HCT116 (cell line): ENCODE measurements at regions not wholly inside any gene's neighbourhood (a gene's known extent, or its start where the extent isn't known, plus 50 kb on each side); places are given as distances from the start of the nearest gene placed in this dataset.

Experiments used
- CBX3 ChIP-seq: IDR thresholded peaks from 2 replicates; pipeline ENCODE4 v1.6.1; 2012; ENCODE audit warnings: low read depth
- EGR1 ChIP-seq: IDR thresholded peaks from 2 replicates; pipeline ENCODE4 v1.6.1; 2012; ENCODE audit warnings: low read depth
- ELF1 ChIP-seq: IDR thresholded peaks from 2 replicates; pipeline ENCODE4 v1.6.1; 2012; ENCODE audit warnings: low read depth, borderline replicate concordance
- EZH2 ChIP-seq: fragments of 200-600 bp; sonication (generic); IDR thresholded peaks from 2 replicates; pipeline ENCODE4 v1.6.1; 2017; ENCODE audit warnings: antibody characterized with exemption, mixed run types
- EZH2phosphoT487 ChIP-seq: fragments of 200-600 bp; IDR thresholded peaks from 2 replicates; pipeline ENCODE4 v1.6.1; 2018; ENCODE audit warnings: antibody characterized with exemption, borderline replicate concordance
- POLR2A ChIP-seq: IDR thresholded peaks from 2 replicates; pipeline ENCODE4 v1.7.0; 2011; ENCODE audit warnings: borderline replicate concordance; ENCODE audit not compliant: insufficient read depth, insufficient read length; ENCODE audit errors: extremely low read depth
- POLR2AphosphoS5 ChIP-seq: IDR thresholded peaks from 2 replicates; pipeline ENCODE4 v1.6.1; 2011; ENCODE audit warnings: mild to moderate bottlenecking, low read depth, low read length, moderate library complexity
- SP1 ChIP-seq: IDR thresholded peaks from 2 replicates; pipeline ENCODE4 v1.6.1; 2012; ENCODE audit warnings: low read depth
- SRF ChIP-seq: IDR thresholded peaks from 2 replicates; pipeline ENCODE4 v1.6.1; 2012; ENCODE audit warnings: low read depth
- TCF7L2 ChIP-seq: IDR thresholded peaks from 2 replicates; pipeline ENCODE4 v1.7.0; 2011; ENCODE audit warnings: borderline replicate concordance, inconsistent platforms; ENCODE audit not compliant: insufficient read depth, insufficient read length; ENCODE audit errors: extremely low read depth
- YY1 ChIP-seq: IDR thresholded peaks from 2 replicates; pipeline ENCODE4 v1.6.1; 2011; ENCODE audit warnings: low read length, low read depth, moderate library complexity, mild to moderate bottlenecking; ENCODE audit not compliant: insufficient replicate concordance; ENCODE audit errors: extremely low read depth
- TF ChIP-seq, protein P1 (sequence below), 3 experiments: fragments of 200-600 bp in 1 of 3; sonication (generic) in 1 of 3; IDR thresholded peaks in 2 of 3; conservative IDR thresholded peaks in 1 of 3; 2 replicates each; pipeline ENCODE4 v1.5.1; 2012 to 2017; ENCODE audit warnings: low read depth in 2 of 3, low read length in 2 of 3, antibody characterized with exemption in 1 of 3, borderline replicate concordance in 1 of 3, control low read depth in 1 of 3, mild to moderate bottlenecking in 1 of 3, mixed read lengths in 1 of 3, mixed run types in 1 of 3, moderate library complexity in 1 of 3; ENCODE audit not compliant: insufficient read depth in 1 of 3
- TF ChIP-seq, protein P2 (sequence below): IDR thresholded peaks from 2 replicates; pipeline ENCODE4 v1.6.1; 2012
- TF ChIP-seq, protein P3 (sequence below): IDR thresholded peaks from 2 replicates; pipeline ENCODE4 v1.6.1; 2011; ENCODE audit warnings: mild to moderate bottlenecking, low read length, moderate library complexity; ENCODE audit not compliant: insufficient replicate concordance; ENCODE audit errors: extremely low read depth

DNA sequence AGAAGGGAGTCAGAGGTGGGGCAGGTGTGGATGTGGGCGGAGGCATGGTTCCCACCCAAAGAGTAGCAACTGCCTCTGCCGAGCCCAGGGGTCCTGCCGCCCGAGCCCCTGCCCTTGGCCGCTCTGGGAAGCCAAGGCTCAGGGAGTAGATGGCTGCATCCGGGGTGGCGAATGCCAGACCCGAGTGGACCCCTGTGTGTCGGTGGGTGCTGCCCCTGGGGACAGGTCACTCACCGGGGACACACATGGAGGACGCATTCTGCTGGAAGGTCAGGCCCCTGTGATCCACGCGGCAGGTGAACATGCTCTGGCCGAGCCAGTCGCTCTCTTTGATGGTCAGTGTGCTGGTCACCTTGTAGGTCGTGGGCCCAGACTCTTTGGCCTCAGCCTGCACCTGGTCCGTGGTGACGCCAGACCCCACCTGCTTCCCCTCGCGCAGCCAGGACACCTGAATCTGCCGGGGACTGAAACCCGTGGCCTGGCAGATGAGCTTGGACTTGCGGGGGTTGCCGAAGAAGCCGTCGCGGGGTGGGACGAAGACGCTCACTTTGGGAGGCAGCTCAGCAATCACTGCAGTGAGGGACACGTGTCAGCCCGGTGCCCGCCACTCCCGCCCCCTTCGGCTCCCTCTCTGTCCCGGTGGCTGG is 329.0 kb downstream of the TMEM121 start:
- TF ChIP-seq CBX3 (no peak), POLR2AphosphoS5 (no peak), POLR2A (no peak), YY1 (no peak), EZH2 (no peak), SP1 (no peak), EGR1 (no peak), ELF1 (no peak), SRF (no peak), TCF7L2 (no peak), EZH2phosphoT487 (no peak)
- TF ChIP-seq, protein P1, sequence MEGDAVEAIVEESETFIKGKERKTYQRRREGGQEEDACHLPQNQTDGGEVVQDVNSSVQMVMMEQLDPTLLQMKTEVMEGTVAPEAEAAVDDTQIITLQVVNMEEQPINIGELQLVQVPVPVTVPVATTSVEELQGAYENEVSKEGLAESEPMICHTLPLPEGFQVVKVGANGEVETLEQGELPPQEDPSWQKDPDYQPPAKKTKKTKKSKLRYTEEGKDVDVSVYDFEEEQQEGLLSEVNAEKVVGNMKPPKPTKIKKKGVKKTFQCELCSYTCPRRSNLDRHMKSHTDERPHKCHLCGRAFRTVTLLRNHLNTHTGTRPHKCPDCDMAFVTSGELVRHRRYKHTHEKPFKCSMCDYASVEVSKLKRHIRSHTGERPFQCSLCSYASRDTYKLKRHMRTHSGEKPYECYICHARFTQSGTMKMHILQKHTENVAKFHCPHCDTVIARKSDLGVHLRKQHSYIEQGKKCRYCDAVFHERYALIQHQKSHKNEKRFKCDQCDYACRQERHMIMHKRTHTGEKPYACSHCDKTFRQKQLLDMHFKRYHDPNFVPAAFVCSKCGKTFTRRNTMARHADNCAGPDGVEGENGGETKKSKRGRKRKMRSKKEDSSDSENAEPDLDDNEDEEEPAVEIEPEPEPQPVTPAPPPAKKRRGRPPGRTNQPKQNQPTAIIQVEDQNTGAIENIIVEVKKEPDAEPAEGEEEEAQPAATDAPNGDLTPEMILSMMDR (IDR thresholded peaks at IDR 0.05 in 2 of 3, conservative IDR thresholded peaks at IDR 0.05 in 1 of 3; ENCODE audit: borderline replicate concordance in 1 of 3, insufficient read depth in 1 of 3, low read depth in 2 of 3, low read length in 2 of 3): no peak
- TF ChIP-seq, protein P2, sequence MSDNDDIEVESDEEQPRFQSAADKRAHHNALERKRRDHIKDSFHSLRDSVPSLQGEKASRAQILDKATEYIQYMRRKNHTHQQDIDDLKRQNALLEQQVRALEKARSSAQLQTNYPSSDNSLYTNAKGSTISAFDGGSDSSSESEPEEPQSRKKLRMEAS: no peak
- TF ChIP-seq, protein P3, sequence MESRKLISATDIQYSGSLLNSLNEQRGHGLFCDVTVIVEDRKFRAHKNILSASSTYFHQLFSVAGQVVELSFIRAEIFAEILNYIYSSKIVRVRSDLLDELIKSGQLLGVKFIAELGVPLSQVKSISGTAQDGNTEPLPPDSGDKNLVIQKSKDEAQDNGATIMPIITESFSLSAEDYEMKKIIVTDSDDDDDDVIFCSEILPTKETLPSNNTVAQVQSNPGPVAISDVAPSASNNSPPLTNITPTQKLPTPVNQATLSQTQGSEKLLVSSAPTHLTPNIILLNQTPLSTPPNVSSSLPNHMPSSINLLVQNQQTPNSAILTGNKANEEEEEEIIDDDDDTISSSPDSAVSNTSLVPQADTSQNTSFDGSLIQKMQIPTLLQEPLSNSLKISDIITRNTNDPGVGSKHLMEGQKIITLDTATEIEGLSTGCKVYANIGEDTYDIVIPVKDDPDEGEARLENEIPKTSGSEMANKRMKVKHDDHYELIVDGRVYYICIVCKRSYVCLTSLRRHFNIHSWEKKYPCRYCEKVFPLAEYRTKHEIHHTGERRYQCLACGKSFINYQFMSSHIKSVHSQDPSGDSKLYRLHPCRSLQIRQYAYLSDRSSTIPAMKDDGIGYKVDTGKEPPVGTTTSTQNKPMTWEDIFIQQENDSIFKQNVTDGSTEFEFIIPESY: no peak
